GM20000 (cell line): ENCODE measurements at regions not wholly inside any gene's neighbourhood (a gene's known extent, or its start where the extent isn't known, plus 50 kb on each side); places are given as distances from the start of the nearest gene placed in this dataset.

ENCODE experiments used
- DNase-seq: peaks from one replicate; pipeline ENCODE4 v3.0.0; 2012; ENCODE audit warnings: low spot score
- CTCF ChIP-seq: IDR thresholded peaks from 2 replicates; pipeline ENCODE4 v1.5.1; 2012; ENCODE audit warnings: mild to moderate bottlenecking, control low read depth; ENCODE audit errors: extremely low read depth, missing control alignments

DNA sequence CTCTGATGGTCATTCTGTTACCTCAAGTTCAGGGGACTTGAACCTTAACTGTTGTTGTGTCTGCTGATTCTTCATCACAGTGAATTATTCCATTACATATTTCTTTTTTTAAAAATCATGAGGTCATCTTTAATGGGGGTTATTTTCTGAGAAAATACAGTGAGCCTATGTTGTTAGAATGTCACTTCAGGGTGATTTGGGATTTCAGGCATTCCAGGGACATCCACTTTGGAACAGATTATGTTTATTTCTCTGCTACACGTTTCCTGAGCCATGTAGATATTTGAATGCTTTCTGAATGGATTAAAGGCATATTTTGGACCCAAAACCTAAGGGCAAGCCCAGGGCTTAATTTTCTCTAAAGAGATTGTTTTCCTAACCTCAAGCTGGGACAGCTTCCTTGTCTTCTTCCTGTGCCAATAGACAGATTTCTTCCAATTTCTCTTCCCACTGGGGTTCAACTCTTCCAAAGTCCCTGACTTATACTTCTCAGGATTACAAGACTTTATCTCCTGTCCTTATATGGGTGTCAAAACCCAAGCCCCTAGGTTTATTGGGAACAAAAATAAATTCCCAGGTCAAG is 271.7 kb downstream of the ARHGAP12 start:
- no peak for DNase-seq

GRCh38 chr10:31652038-31652437 is 276.6 kb downstream of the ARHGAP12 start:
- DNase-seq: no peak
- TF ChIP-seq CTCF: no peak

More for the DNA sequence above, 271.7 kb downstream of the ARHGAP12 start:
- no peak for TF ChIP-seq CTCF

DNA sequence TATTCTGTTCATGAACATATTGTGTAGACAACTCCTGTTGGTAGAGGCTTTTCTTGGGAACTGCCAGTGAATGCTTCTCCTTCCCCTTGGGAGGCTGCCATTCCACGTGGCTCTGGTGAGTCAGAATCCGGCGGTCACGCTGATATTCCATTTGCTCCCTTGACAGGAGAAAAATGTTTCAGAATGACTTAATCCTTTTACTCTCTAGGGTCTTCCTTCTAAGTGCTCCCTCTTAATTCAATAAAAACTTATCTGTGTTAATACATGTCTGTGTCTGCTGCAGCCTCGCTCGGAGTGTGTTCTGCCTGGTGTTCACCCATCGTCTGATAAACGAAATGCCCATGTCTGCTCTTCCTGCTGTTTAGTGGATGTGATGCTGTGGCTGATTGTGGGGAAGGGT is 278.6 kb downstream of the ARHGAP12 start:
- no peak for TF ChIP-seq CTCF
- DNase-seq: no peak

DNA sequence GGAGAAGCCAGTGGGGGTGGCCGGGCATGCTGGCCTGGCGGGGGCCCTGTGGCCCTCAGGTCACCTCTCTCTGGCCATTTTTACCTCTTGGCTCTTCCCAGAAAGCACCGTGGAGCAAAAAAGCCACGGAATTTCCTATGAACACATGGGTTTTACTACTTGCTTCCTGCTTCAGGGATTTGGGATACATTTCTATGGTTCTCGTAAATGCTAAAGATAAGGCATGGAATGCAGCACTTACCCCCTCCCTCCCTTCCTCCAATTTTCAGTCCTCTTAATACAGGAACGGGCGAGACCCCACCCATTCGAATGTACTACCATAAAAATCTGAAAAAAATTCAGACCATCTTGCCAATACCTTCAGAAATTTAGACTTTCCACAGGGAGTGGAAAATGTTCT is 279.7 kb downstream of the ARHGAP12 start:
- no peak for TF ChIP-seq CTCF
- DNase-seq: no peak

DNA sequence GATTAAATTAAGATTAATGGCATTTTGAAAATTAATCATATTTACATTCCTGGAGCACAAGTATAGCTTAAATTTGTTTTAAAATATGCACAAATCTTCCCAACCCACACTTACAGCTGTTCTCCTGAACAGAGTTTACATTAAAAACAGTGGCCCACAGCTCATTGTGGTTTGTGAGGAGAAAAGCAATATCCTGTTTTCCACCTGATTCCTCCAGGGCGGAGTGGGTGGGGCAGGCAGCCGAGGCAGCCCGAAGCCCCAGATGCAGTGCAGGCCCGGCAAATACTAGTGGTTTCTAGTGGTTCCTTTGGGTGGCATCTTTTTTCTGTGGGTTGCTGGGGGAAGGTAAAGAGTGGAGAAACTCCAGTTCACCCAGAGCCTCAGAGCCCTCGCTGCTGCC is 280.8 kb downstream of the ARHGAP12 start:
- DNase-seq: no peak
- no peak for TF ChIP-seq CTCF

DNA sequence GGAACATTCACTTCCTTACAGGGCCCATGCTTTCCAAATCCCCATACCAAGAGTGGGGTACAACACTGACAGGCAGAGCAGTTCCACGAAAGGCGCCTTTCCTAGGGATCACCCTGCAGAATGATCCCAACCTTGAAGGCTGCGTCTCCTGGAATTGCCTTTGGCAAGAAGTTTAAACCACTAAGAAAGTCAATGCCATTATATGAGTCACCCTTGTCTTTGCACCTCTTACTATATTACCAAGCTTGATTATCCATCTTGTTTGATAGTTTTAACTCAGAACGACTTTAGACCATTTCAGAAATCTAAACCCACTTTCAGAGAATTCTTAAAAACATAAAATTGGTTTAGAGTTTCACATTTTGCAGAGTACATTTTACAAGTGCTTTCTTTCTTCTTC is 282.1 kb downstream of the ARHGAP12 start:
- no peak for DNase-seq
- TF ChIP-seq CTCF: no peak

DNA sequence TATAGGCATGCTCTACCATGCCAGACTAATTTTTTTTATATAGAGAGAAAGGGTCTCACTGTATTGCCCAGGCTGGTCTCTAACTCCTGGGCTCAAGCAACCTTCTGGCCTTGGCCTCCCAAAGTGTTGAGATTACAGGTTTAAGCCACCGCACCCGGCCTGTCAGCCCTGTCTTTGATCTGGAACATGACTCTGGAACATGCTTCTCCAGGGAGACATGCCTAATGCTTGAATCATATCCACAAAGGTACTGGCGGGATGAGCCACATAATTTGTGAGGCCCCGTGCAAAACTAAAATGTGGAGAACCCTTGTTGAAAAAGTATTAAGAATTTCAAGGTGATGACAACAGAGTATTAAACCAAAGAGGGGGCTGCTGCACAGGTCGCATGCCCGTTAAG is 282.8 kb downstream of the ARHGAP12 start:
- no peak for TF ChIP-seq CTCF
- DNase-seq: no peak
